Mucosa of descending colon (tissue), 3 donors: ENCODE measurements at regions not wholly inside any gene's neighbourhood (a gene's known extent, or its start where the extent isn't known, plus 50 kb on each side); places are given as distances from the start of the nearest gene placed in this dataset.
"Not testable (repeated sequence)": the region's sequence is repeated elsewhere in the genome, so short reads cannot be mapped to it uniquely, and the experiment has no call there.

Experiments used
- ATAC-seq: fragments of 200-7000 bp; cut with Tn5 transposase; one replicate; pipeline ENCODE4 v1.9.1; 2020; ENCODE audit warnings: mild to moderate bottlenecking, moderate library complexity
- DNase-seq, 3 donors: peaks; one replicate each; pipeline ENCODE4 v3.0.0-alpha.2; 2020
- H3K36me3 ChIP-seq: fragments of 200-600 bp; one replicate; pipeline ENCODE4 v1.8.0; 2021; ENCODE audit warnings: low read depth, mild to moderate bottlenecking
- H3K4me1 ChIP-seq: fragments of 200-600 bp; one replicate; pipeline ENCODE4 v1.8.0; 2021; ENCODE audit warnings: low read depth, mild to moderate bottlenecking
- H3K4me3 ChIP-seq: fragments of 200-600 bp; one replicate; pipeline ENCODE4 v1.8.0; 2021; ENCODE audit warnings: mild to moderate bottlenecking
- H3K9me3 ChIP-seq: fragments of 200-600 bp; one replicate; pipeline ENCODE4 v1.8.0; 2021; ENCODE audit warnings: mild to moderate bottlenecking
- CTCF ChIP-seq: fragments of 200-600 bp; IDR thresholded peaks from one replicate; pipeline ENCODE4 v1.8.0; 2022; ENCODE audit warnings: antibody characterized with exemption, mild to moderate bottlenecking
- intact Hi-C, 2 donors: fragments of 100-400 bp; cut with DNase I in 1 of 2; cut with micrococcal nuclease in 1 of 2; formaldehyde crosslinking; loops; one replicate each; pipeline versions ENCODE4 v1.11.0 to v1.11.1; 2022; cut with DNase I, micrococcal nuclease
- donor health status: DM: no; HTN: no; CAD: no; lungs with moderate emphysema.
- donor health status: DM: no; HTN: no; CAD: no.
- donor health status: DM: no; HTN: yes; CAD: no.

GRCh38 chr5:163580516-163580915 lies 75.1 kb downstream of the MAT2B start:
- Histone ChIP-seq H3K9me3 (no peaks in the 10 kb centered on the region), H3K4me3 (no peak overlapping the region), H3K4me1 (peaks cover 12% of the 10 kb centered on the region), H3K36me3 (no peaks in the 10 kb centered on the region)
- no peak for TF ChIP-seq CTCF
- DNase-seq (peak in 1 of 3 donors; percentile 82), ATAC-seq (peak; percentile 99)
- intact Hi-C loops = no loop called here

GRCh38 chr5:163583491-163584153 lies 78.2 kb downstream of the MAT2B start:
- H3K9me3 ChIP-seq, H3K36me3 ChIP-seq, intact Hi-C loops: not testable (repeated sequence)

GRCh38 chr5:163585206-163585605 lies 79.8 kb downstream of the MAT2B start:
- intact Hi-C loops = no loop called here
- no peak for TF ChIP-seq CTCF
- no peak for DNase-seq
- H3K4me3 ChIP-seq = no peak overlapping the region
- no peak for ATAC-seq
- no peaks in the 10 kb centered on the region for H3K9me3 ChIP-seq
- no peaks in the 10 kb centered on the region for H3K36me3 ChIP-seq
- H3K4me1 ChIP-seq = peaks cover 6% of the 10 kb centered on the region

More at GRCh38 chr5:163583491-163584153, 78.2 kb downstream of the MAT2B start:
- DNase-seq, H3K4me1 ChIP-seq, ATAC-seq, H3K4me3 ChIP-seq: not testable (repeated sequence)

- H3K4me3 ChIP-seq = no peak overlapping the region
- H3K9me3 ChIP-seq = no peaks in the 10 kb centered on the region
- ATAC-seq = no peak
- no peak for DNase-seq
- H3K4me1 ChIP-seq = no peaks in the 10 kb centered on the region
- no peak for TF ChIP-seq CTCF
- intact Hi-C loops = no loop called here
- H3K36me3 ChIP-seq = no peaks in the 10 kb centered on the region
Observed at GRCh38 chr5:163586531-163586956, 81.1 kb downstream of the MAT2B start.

- ATAC-seq (no peak), DNase-seq (no peak)
- no peaks in the 10 kb centered on the region for H3K4me1 ChIP-seq
- H3K9me3 ChIP-seq = no peaks in the 10 kb centered on the region
- H3K36me3 ChIP-seq = no peaks in the 10 kb centered on the region
- TF ChIP-seq CTCF = no peak
- intact Hi-C loops = no loop called here
- no peak overlapping the region for H3K4me3 ChIP-seq
Observed at GRCh38 chr5:163594951-163595350, 89.5 kb downstream of the MAT2B start.

- no peak for DNase-seq
- Histone ChIP-seq H3K36me3 (no peaks in the 10 kb centered on the region), H3K4me3 (no peak overlapping the region), H3K9me3 (no peaks in the 10 kb centered on the region), H3K4me1 (no peaks in the 10 kb centered on the region)
- intact Hi-C loops = no loop called here
- no peak for TF ChIP-seq CTCF
- ATAC-seq = no peak
Observed at GRCh38 chr5:163595932-163596607, 90.7 kb downstream of the MAT2B start.
